ENCODE measurements at regions not wholly inside any gene's neighbourhood (a gene's known extent, or its start where the extent isn't known, plus 50 kb on each side); places are given as distances from the start of the nearest gene placed in this dataset.
"Not testable (repeated sequence)": the region's sequence is repeated elsewhere in the genome, so short reads cannot be mapped to it uniquely, and the experiment has no call there.

DNA sequence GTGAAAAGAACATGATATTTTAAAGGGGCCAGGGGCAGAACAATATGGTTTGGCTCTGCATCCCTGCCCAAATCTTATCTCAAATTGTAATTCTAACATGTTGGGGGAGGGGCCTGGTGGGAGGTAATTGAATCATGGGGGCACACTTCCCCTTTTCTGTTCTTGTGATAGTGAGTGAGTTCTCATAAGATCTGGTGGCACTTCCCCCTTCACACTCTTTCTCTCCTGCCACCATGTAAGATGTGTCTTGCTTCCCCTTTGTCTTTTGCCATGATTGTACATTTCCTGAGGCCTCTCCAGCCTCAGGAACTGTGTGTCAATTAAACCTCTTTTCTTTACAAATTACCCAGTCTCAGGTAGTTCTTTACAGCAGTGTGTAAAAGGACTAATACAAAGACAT lies 177.1 kb upstream of the ZNF322 start:
- TF ChIP-seq, protein P1, sequence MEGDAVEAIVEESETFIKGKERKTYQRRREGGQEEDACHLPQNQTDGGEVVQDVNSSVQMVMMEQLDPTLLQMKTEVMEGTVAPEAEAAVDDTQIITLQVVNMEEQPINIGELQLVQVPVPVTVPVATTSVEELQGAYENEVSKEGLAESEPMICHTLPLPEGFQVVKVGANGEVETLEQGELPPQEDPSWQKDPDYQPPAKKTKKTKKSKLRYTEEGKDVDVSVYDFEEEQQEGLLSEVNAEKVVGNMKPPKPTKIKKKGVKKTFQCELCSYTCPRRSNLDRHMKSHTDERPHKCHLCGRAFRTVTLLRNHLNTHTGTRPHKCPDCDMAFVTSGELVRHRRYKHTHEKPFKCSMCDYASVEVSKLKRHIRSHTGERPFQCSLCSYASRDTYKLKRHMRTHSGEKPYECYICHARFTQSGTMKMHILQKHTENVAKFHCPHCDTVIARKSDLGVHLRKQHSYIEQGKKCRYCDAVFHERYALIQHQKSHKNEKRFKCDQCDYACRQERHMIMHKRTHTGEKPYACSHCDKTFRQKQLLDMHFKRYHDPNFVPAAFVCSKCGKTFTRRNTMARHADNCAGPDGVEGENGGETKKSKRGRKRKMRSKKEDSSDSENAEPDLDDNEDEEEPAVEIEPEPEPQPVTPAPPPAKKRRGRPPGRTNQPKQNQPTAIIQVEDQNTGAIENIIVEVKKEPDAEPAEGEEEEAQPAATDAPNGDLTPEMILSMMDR (IDR thresholded peaks at IDR 0.05; ENCODE audit: low read length) = not testable (repeated sequence)
- not testable (repeated sequence) for TF ChIP-seq EZH2 (IDR thresholded peaks at IDR 0.05; ENCODE audit: borderline replicate concordance, low read length)

Measured in OCI-LY1 (cell line).